HG02981 (cell line): ENCODE measurements at regions not wholly inside any gene's neighbourhood (a gene's known extent, or its start where the extent isn't known, plus 50 kb on each side); places are given as distances from the start of the nearest gene placed in this dataset.

Source experiments
- ATAC-seq: cut with Tn5 transposase; IDR thresholded peaks from one replicate; pipeline ENCODE4 v1.9.1; 2021; ENCODE audit warnings: mild to moderate bottlenecking, moderate library complexity; ENCODE audit not compliant: unreplicated experiment

DNA sequence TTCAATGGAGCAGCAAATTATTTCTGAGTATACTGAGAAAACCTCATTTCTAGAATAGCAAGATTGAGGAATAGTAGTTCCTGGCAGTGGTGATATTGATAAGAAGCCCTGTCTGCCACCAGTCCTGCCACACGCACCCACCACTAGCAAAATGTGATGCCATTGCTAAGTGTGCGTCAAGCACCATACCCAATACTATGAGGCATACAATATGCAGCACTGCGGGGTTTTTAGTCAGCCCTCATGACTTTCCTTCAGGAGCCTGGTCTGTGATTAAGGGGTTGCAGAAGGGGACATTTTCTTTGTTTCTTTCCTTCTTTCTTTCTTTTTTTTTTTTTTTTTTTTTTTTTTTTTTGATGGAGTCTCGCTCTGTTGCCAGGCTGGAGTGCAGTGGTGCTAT, 128.7 kb upstream of the USP38 start:
- no peak for ATAC-seq

GRCh38 chr4:143071351-143071750, 113.4 kb upstream of the USP38 start:
- ATAC-seq: no peak

GRCh38 chr4:143076723-143077122, 108.0 kb upstream of the USP38 start:
- ATAC-seq: no peak

GRCh38 chr4:143082701-143083100, 102.0 kb upstream of the USP38 start:
- no peak for ATAC-seq

GRCh38 chr4:143083756-143084472, 100.8 kb upstream of the USP38 start:
- ATAC-seq: no peak

- no peak for ATAC-seq
Observed at GRCh38 chr4:143084566-143084965, 100.2 kb upstream of the USP38 start.

- no peak for ATAC-seq
Observed at GRCh38 chr4:143085224-143085623, 99.5 kb upstream of the USP38 start.

- no peak for ATAC-seq
Observed at GRCh38 chr4:143085659-143086058, 99.1 kb upstream of the USP38 start.

- no peak for ATAC-seq
Observed at GRCh38 chr4:143089291-143089690, 95.4 kb upstream of the USP38 start.

- no peak for ATAC-seq
Observed at GRCh38 chr4:143089847-143090246, 94.9 kb upstream of the USP38 start.

- ATAC-seq: no peak
Observed at GRCh38 chr4:143091862-143092261, 92.9 kb upstream of the USP38 start.

DNA sequence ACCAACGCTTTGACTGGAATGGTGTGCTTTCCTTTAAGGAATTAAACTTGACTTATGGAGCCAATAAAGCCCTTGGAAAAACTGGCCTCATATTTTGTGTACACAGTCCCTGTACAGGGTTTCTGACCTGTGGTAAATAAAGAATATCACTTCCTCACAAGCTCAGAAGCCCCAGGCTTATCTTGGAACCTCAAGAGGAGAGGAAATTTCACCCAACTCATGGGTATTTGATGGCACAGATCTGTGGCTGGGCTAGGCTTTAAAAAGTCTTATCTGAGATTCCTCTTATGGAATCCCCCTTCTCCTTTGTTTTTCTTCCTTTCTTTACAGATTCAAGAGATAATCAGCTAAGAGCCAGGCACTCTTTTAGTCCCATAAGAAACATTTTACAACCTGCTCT, 89.3 kb upstream of the USP38 start:
- no peak for ATAC-seq

DNA sequence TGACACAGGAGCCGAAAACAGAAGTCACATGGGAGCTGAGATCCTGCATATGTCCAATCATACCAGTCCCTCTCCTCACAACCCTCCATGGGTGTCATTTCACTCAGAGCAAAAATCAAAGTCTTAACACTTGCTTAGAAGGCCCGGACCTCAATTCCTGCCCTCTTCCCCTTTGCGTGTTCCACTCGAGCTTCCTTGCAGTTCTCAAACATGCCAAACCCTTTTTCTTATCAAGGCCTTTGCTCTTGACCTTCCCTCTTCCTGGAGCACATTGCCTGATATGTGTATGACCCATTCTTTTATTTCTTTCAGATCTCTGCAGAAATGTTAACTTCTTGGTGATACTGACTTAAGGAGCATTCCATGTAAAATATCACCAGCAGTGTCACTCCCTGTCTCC, 87.0 kb upstream of the USP38 start:
- ATAC-seq: no peak

- no peak for ATAC-seq
Observed at GRCh38 chr4:143099693-143100092, 85.0 kb upstream of the USP38 start.

DNA sequence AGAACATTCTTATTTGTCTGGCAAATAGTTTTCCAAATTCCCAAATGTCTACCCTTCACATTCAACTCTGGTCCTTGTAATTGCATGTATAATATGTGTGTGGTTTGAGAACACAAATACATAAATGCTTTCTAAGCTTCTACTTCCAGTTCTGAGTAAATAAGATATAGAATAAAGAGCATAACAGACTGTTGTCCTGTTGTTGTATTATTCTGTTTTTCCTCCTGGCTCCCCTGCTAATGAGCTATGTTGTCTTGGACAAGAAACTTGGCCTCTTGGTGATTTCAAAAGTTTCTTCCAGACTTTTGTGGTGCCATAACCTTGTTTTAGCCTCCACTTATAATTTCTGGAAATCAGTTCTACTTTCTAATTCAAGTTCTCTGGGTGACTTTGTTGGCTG, 75.3 kb upstream of the USP38 start:
- ATAC-seq: no peak

DNA sequence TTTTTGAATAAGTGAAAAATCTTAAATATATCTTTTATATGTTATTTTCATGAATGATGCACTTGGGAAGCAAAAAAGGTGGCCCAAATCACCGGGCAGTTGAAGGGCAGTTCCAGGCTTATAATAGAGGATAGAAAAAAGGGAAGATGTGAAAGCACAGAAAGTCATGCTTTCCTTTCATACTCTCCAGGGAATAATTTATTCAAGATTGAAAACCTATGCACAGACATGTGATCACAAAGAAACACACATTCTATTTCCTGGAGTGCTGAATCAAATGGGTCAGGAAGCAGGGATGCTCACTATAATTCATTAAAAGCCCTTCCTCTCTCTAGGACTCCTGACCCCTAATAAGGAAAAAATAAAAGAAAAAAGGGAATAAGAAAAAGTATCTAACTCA, 66.1 kb upstream of the USP38 start:
- no peak for ATAC-seq

- no peak for ATAC-seq
Observed at GRCh38 chr4:143127621-143128020, 57.1 kb upstream of the USP38 start.

- ATAC-seq: no peak
Observed at GRCh38 chr4:143133977-143134376, 50.7 kb upstream of the USP38 start.
